ENCODE measurements at regions not wholly inside any gene's neighbourhood (a gene's known extent, or its start where the extent isn't known, plus 50 kb on each side); places are given as distances from the start of the nearest gene placed in this dataset.

DNA sequence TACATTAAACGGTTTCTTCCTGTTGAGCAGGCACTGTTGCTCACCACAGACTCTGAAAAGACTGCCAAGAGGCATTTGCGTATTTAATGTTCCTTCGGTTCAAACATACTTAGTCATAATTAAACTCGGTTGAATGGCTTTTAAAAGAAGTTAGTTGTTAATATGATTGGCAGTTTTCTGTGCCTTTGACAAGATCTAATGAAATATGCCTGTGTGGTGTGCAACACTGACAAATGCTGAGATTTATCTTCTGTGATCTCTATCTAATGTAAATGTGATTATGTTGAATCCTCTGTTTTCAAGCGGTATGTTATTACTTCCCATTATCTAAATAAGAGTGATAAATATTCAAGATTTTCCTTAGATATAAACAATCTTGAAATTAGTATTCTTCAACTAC lies 1046.6 kb downstream of the CDH8 start:
- TF ChIP-seq, protein P1, sequence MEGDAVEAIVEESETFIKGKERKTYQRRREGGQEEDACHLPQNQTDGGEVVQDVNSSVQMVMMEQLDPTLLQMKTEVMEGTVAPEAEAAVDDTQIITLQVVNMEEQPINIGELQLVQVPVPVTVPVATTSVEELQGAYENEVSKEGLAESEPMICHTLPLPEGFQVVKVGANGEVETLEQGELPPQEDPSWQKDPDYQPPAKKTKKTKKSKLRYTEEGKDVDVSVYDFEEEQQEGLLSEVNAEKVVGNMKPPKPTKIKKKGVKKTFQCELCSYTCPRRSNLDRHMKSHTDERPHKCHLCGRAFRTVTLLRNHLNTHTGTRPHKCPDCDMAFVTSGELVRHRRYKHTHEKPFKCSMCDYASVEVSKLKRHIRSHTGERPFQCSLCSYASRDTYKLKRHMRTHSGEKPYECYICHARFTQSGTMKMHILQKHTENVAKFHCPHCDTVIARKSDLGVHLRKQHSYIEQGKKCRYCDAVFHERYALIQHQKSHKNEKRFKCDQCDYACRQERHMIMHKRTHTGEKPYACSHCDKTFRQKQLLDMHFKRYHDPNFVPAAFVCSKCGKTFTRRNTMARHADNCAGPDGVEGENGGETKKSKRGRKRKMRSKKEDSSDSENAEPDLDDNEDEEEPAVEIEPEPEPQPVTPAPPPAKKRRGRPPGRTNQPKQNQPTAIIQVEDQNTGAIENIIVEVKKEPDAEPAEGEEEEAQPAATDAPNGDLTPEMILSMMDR (IDR thresholded peaks at IDR 0.05): no peak
- no peak for TF ChIP-seq POLR2A (IDR thresholded peaks at IDR 0.05)

All from lower leg skin (tissue), 3 donors.